HEK293 (cell line): ENCODE measurements at regions not wholly inside any gene's neighbourhood (a gene's known extent, or its start where the extent isn't known, plus 50 kb on each side); places are given as distances from the start of the nearest gene placed in this dataset.

Experiments
- ATF2 ChIP-seq: fragments of 450-650 bp; formaldehyde crosslinking; IDR thresholded peaks from 2 replicates; pipeline ENCODE4 v1.5.1; 2016; ENCODE audit warnings: missing biosample characterization, missing genetic modification characterization, low read depth
- HOXA7 ChIP-seq: sonication (generic); formaldehyde crosslinking; IDR thresholded peaks from 2 replicates; pipeline ENCODE4 v1.8.1; 2022; ENCODE audit warnings: missing genetic modification reagents, borderline replicate concordance
- TRIM28 ChIP-seq: IDR thresholded peaks from 2 replicates; pipeline ENCODE4 v1.6.1; 2011; ENCODE audit warnings: low read length, control low read depth, borderline replicate concordance
- ZBTB20 ChIP-seq: fragments of 450-650 bp; formaldehyde crosslinking; IDR thresholded peaks from 2 replicates; pipeline ENCODE4 v1.5.1; 2016; ENCODE audit warnings: missing biosample characterization, missing genetic modification characterization
- ZBTB21 ChIP-seq: fragments of 450-650 bp; formaldehyde crosslinking; IDR thresholded peaks from 2 replicates; pipeline ENCODE4 v1.5.1; 2017; ENCODE audit warnings: missing biosample characterization, missing genetic modification characterization
- ZNF114 ChIP-seq: fragments of 450-650 bp; formaldehyde crosslinking; IDR thresholded peaks from 2 replicates; pipeline ENCODE4 v1.5.0; 2017; ENCODE audit warnings: missing biosample characterization, missing genetic modification characterization
- ZNF146 ChIP-seq: fragments of 450-650 bp; formaldehyde crosslinking; IDR thresholded peaks from 2 replicates; pipeline ENCODE4 v1.5.1; 2016; ENCODE audit warnings: missing biosample characterization, missing genetic modification characterization
- ZNF24 ChIP-seq: fragments of 450-650 bp; formaldehyde crosslinking; IDR thresholded peaks from 2 replicates; pipeline ENCODE4 v1.5.1; 2016; ENCODE audit warnings: missing biosample characterization, missing genetic modification characterization
- ZNF274 ChIP-seq, 2 experiments: fragments of 200-500 bp in 1 of 2; fragments of 450-650 bp in 1 of 2; sonication (Bioruptor generic) in 1 of 2; formaldehyde crosslinking in 1 of 2; IDR thresholded peaks; 2 replicates each; pipeline versions ENCODE4 v1.5.1 to v1.6.1; 2014 to 2016; ENCODE audit warnings: borderline replicate concordance in 1 of 2, inconsistent platforms in 1 of 2, low read length in 1 of 2, missing biosample characterization in 1 of 2, missing genetic modification characterization in 1 of 2
- ZNF292 ChIP-seq: fragments of 450-650 bp; formaldehyde crosslinking; IDR thresholded peaks from 2 replicates; pipeline ENCODE4 v1.5.1; 2016; ENCODE audit warnings: low read depth, missing biosample characterization, missing genetic modification characterization, borderline replicate concordance
- ZNF561 ChIP-seq: fragments of 450-650 bp; IDR thresholded peaks from 2 replicates; pipeline ENCODE4 v1.5.1; 2018; ENCODE audit warnings: missing biosample characterization, missing genetic modification characterization, borderline replicate concordance
- ZSCAN4 ChIP-seq: fragments of 450-650 bp; formaldehyde crosslinking; IDR thresholded peaks from 2 replicates; pipeline ENCODE4 v1.5.1; 2017; ENCODE audit warnings: missing biosample characterization, missing genetic modification characterization
- TF ChIP-seq, protein P1 (sequence below): fragments of 450-650 bp; formaldehyde crosslinking; IDR thresholded peaks from 2 replicates; pipeline ENCODE4 v1.5.1; 2016; ENCODE audit warnings: missing biosample characterization, missing genetic modification characterization
- TF ChIP-seq, protein P2 (sequence below): fragments of 450-650 bp; formaldehyde crosslinking; IDR thresholded peaks from 2 replicates; pipeline ENCODE4 v1.5.1; 2016; ENCODE audit warnings: missing biosample characterization, missing genetic modification characterization

DNA sequence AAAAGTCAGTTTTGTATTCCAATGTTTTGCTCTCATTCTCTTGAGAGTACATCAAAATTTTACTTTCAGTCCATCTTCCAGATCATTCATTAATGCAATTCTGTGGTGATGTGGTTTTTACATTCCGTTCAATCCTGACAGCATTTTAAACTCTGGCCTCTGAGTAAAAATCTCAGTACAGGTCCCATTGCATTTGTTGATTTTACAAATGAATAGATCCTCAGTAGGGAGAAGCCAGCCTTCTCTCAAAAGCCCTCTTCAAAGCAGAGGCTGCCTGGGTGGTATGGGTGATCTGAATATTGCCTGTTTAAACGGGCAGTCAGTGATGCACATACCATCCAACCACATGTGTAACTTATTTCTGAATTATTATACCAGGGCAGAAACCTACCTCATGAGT, 72.5 kb upstream of the TSC22D2 start:
- TF ChIP-seq ZBTB20 (tag by site-specific recombination) (no peak), HOXA7 (no peak), ZBTB21 (tag by site-specific recombination) (no peak), ZNF114 (tag by site-specific recombination) (no peak), ZNF274 (IDR thresholded peaks at IDR 0.05; ENCODE audit: low read length) (no peak), ZNF274 (tag by site-specific recombination; IDR thresholded peaks at IDR 0.05; ENCODE audit: borderline replicate concordance) (no peak), ZNF146 (tag by site-specific recombination) (no peak), TRIM28 (no peak), ZNF24 (tag by site-specific recombination) (no peak), ZSCAN4 (no peak), ZNF292 (tag by site-specific recombination) (no peak), ATF2 (no peak), ZNF561 (tag by site-specific recombination) (no peak)
- TF ChIP-seq, protein P1, sequence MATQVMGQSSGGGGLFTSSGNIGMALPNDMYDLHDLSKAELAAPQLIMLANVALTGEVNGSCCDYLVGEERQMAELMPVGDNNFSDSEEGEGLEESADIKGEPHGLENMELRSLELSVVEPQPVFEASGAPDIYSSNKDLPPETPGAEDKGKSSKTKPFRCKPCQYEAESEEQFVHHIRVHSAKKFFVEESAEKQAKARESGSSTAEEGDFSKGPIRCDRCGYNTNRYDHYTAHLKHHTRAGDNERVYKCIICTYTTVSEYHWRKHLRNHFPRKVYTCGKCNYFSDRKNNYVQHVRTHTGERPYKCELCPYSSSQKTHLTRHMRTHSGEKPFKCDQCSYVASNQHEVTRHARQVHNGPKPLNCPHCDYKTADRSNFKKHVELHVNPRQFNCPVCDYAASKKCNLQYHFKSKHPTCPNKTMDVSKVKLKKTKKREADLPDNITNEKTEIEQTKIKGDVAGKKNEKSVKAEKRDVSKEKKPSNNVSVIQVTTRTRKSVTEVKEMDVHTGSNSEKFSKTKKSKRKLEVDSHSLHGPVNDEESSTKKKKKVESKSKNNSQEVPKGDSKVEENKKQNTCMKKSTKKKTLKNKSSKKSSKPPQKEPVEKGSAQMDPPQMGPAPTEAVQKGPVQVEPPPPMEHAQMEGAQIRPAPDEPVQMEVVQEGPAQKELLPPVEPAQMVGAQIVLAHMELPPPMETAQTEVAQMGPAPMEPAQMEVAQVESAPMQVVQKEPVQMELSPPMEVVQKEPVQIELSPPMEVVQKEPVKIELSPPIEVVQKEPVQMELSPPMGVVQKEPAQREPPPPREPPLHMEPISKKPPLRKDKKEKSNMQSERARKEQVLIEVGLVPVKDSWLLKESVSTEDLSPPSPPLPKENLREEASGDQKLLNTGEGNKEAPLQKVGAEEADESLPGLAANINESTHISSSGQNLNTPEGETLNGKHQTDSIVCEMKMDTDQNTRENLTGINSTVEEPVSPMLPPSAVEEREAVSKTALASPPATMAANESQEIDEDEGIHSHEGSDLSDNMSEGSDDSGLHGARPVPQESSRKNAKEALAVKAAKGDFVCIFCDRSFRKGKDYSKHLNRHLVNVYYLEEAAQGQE (tag by site-specific recombination), result no peak
- TF ChIP-seq, protein P2, sequence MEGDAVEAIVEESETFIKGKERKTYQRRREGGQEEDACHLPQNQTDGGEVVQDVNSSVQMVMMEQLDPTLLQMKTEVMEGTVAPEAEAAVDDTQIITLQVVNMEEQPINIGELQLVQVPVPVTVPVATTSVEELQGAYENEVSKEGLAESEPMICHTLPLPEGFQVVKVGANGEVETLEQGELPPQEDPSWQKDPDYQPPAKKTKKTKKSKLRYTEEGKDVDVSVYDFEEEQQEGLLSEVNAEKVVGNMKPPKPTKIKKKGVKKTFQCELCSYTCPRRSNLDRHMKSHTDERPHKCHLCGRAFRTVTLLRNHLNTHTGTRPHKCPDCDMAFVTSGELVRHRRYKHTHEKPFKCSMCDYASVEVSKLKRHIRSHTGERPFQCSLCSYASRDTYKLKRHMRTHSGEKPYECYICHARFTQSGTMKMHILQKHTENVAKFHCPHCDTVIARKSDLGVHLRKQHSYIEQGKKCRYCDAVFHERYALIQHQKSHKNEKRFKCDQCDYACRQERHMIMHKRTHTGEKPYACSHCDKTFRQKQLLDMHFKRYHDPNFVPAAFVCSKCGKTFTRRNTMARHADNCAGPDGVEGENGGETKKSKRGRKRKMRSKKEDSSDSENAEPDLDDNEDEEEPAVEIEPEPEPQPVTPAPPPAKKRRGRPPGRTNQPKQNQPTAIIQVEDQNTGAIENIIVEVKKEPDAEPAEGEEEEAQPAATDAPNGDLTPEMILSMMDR (tag by site-specific recombination), result no peak
